GM18508 (cell line): ENCODE measurements at regions not wholly inside any gene's neighbourhood (a gene's known extent, or its start where the extent isn't known, plus 50 kb on each side); places are given as distances from the start of the nearest gene placed in this dataset.
"Not testable (repeated sequence)": the region's sequence is repeated elsewhere in the genome, so short reads cannot be mapped to it uniquely, and the experiment has no call there.

ENCODE experiments used
- ATAC-seq: cut with Tn5 transposase; IDR thresholded peaks from one replicate; pipeline ENCODE4 v1.9.1; 2021; ENCODE audit warnings: moderate number of reproducible peaks; ENCODE audit not compliant: insufficient read depth, unreplicated experiment

DNA sequence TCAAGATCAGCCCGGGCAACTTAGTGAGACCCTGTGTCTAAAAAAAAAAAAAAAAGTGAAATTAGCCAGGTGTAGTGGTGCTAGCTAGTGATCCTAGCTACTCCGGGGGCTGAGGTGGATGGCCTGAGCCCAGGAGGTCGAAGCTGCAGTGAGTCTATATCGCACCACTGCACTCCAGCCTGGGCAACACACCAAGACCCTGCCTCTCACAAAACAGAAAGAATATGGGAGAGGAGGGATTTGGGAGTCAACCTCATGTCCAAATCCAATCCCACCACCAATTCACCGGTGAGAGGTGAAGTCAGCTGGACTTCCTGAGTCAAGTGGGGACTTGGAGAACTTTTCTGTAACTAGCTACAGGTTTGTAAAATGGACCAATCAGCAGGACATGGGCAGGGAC is 80.5 kb upstream of the MFGE8 start:
- no peak for ATAC-seq

DNA sequence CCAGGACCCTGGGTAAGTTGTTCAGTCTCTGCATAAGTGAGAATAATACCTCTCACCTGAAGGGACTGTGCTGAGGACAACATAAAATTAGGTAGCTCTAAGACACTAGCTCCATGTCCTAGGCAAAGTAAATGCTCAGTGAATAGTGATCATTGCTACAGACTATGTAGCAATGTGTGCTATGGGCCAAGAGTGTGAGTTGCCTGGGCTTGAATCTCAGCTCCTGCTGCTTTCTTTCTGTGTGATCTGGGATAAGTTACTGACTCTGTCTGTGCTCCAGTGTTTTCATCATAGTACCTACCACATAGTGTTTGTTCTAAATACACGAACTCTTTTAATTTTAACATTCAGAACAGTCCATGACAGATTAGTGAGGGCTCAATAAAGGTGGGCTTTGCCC is 81.1 kb upstream of the MFGE8 start:
- no peak for ATAC-seq

- ATAC-seq, result no peak
These were observed 82.3 kb upstream of the MFGE8 start for GRCh38 chr15:88995449-88995848.

- ATAC-seq, result no peak
These were observed 84.4 kb upstream of the MFGE8 start for GRCh38 chr15:88997531-88997930.

DNA sequence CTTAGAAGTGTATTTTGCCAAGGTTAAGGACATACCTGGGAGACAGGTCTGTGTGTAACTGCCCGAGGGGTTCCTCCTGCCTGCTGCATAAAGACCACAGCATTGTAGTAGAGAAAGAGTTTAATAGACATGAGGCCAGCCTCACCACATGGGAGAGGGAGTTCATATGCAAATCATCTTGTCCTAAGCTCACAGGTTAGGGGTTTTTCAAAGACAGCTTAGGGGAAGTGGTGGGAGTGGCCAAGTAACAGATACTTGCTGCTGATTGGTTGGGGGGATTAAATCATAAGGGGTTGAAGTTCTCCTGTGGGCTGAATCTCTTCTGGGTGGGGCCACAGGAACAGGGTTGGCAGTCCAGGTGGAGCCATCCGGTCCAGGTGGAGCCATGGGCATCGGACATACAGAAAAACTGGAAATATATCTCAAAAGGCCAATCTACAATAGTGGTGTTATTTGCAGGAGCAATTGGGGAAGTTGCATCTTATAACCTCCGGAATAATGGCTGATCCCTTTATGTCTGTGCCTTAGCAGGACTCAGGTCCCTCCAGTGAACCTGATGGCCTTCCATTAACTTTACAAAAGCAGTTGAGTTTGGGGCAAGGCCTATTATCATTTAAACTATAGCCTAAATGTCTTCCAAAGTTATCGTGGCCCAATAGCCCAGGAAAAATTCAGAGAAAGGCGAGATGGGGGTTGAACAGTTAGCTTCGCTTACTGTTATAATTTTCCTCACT is 86.0 kb upstream of the MFGE8 start:
- no peak for ATAC-seq

GRCh38 chr15:89001708-89002275 is 86.5 kb upstream of the ABHD2 start:
- not testable (repeated sequence) for ATAC-seq

DNA sequence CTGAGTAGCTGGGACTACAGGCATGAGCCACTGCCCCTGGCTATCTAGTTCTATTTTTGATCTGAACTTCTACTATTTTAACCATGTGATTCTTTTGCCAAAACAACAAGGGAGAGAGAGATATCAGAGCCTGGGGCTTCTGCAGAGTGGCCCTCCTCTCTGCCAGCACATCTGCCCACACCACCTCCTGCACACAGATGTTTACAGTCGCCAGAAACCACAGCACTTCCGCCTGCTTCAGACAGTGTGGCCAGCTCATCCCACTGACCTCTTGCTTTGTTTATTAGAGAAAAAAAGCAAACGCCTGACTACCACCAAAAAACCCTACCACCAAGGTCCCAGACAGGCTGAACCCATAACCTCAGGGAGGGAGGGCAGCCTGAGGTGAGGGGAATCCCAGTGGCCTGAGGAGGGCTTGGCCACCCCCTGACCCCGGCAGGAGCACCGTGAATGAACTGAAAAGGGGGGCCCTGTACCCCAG is 85.9 kb upstream of the ABHD2 start:
- no peak for ATAC-seq

DNA sequence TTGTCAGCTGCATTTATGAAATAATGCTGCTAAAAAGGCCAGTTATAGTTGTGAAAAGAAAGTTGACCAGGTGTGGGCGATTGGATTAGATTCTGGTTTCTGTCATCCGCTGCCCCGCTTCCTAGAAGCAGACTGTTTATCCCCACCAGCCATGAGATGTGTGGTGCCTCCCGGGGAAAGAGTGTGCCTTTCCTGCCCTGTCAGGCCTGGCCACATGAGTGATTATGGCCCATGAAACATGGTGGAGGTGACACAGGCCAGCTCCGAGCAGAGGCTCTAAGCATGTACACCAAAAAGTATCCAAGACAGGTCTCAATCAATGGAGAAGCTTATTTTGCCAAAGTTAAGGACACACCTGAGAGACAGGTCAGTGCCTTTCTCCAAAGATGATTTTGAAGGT is 85.4 kb upstream of the ABHD2 start:
- no peak for ATAC-seq

DNA sequence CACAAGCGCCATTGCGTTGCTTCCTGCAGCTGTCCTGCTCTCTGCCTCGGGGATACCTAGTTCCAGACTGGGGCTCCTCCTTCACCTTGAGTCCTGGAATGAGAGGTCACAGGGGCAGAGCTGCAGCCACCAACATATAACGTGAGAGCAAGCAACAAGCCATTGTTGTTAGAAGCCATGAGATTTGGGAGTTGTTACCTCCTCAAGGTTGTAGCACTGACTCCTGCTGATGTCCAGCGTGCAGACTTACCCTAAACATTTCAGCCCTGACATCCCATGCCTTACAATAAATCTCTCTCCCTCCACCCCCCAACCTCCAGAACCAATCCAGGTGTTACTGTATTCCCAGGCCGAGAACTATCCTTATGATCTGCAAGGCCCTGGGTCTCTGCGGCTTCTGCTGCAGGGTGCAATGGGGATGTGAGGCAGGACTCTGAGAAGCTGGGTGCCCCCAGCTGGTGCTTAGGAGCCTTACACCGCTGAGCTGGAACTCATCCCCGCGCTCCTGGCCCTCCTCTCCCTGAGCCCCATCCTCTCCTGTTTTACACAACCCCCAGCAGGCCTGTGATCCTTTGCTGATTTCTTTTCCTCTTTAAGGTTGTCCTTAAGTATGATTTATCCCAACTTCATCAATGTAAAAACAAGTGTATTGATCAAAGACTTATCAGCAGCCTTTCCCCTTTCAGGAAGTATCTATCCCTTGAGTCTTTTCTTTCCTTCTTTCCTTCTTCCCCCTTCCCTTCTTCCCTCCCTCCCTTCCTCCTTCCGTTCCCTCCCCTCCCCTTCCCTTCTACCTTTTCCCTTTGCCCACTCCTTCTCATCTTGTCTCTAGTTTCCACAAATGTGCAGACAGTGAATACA is 84.2 kb upstream of the ABHD2 start:
- no peak for ATAC-seq

GRCh38 chr15:89004726-89005030 is 83.6 kb upstream of the ABHD2 start:
- no peak for ATAC-seq

GRCh38 chr15:89007527-89007926 is 80.7 kb upstream of the ABHD2 start:
- ATAC-seq, result not testable (repeated sequence)

GRCh38 chr15:89007989-89008388 is 80.3 kb upstream of the ABHD2 start:
- ATAC-seq, result no peak

- ATAC-seq, result no peak
These were observed 79.2 kb upstream of the ABHD2 start for GRCh38 chr15:89009080-89009479.

DNA sequence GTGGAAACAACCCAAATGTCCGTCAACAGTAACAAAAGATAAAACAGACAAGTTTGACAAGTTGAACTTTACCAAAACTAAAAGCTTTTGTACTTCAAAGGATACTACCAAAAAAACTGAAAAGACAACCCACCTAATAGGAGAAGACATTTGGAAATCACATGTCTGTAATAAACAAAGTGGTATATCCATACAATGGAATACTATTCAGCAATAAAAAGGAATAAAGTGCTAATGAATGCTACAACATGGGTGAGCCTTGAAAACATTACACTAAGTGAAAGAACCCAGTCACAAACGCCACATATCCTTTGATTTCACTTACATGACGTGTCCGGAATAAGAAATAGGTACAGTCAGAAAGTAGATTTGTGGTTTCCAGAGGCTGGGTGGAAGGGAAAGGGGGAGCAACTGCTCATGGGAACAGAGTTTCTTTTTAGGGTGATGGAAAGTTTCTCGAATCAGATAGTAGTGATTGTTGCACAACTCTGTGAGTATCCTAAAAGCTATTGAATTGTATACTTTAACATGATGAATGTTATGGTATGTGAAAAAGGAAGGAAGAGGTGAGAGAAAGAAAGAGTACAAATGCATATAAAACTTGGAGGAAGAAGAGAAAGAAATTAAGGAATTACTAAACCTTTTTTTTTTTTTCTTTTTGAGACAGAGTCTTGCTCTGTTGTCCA is 72.7 kb upstream of the ABHD2 start:
- ATAC-seq, result no peak

DNA sequence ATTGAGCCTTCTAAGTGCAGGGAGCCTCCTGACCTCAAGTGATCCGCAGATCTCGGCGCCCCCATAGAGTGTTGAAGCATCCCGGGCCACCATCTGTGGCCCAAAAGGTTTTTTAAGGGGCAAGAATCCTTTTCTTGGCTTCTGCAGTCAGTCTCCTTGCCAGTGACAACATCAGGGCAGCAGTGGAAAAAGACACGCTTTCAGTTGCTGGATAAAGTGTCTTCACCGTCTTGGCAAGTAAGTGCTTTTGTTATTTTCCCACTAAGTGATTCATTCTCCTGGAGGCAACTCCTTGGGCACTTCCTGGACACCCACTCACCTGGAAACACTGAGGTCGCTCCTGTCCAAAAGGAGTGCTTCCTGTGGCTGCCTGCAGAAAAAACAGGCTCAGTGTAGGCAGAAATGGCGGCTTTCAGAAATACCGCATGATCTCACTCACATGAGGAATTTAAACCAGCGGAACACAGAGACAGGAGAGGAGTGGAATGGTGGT is 71.7 kb upstream of the ABHD2 start:
- no peak for ATAC-seq

- no peak for ATAC-seq
These were observed 70.7 kb upstream of the ABHD2 start for GRCh38 chr15:89017370-89018066.

GRCh38 chr15:89018207-89018606 is 70.0 kb upstream of the ABHD2 start:
- no peak for ATAC-seq

DNA sequence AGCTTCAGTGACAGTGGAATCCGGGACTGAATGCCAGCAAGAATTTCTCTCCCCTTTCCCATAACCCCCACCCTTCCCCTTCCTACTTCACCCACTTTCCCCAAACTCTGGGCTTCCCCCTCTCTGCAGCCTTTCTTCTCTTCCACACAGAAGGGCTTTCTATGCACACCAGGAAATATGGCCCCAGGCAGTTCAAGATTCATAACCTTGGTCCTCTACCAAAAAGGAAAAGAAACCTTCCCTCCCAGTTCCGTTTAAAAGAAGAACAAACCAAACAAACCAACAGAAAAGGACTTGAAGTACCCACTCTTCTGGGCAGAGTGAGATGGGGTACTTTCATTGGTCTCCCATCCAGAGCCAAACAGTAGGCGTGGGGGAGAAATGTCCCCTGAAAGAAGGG is 68.8 kb upstream of the ABHD2 start:
- no peak for ATAC-seq

- ATAC-seq, result no peak
These were observed 67.0 kb upstream of the ABHD2 start for GRCh38 chr15:89021224-89021623.

DNA sequence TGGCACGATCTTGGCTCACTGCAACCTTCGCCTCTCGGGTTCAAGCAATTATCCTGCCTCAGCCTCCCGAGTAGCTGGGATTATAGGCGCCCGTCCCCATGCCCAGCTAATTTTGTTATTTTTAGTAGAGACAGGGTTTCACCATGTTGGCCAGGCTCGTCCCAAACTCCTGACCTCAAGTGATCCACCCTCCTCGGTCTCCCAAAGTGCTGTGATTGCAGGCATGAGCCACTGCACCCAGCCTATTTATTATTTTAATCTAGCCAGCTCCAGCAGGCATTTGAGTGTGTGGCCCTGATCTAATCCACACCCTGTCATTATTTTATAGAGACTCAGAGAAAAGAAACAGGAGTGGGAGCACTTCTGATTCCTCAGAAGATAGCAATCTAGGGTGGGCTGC is 66.4 kb upstream of the ABHD2 start:
- ATAC-seq, result not testable (repeated sequence)
